ENCODE measurements at regions not wholly inside any gene's neighbourhood (a gene's known extent, or its start where the extent isn't known, plus 50 kb on each side); places are given as distances from the start of the nearest gene placed in this dataset.

- Histone ChIP-seq H3K36me3 (no peaks in the 10 kb centered on the region), H3K4me1 (peaks cover 0 to 5% (median 0%) of the 10 kb centered on the region in 12 donors), H3K9me3 (no peaks in the 10 kb centered on the region), H3K27ac (no peak overlapping the region), H3K4me3 (no peak overlapping the region), H3K27me3 (no peaks in the 10 kb centered on the region)
- DNase-seq (no peak), ATAC-seq (no peak)
- 95 to 96% (median 95%) methylated on average over 9 of the region's 9 CpGs for WGBS, 4 donors
- TF ChIP-seq POLR2A (IDR thresholded peaks at IDR 0.05) = no peak
- TF ChIP-seq CTCF (IDR thresholded peaks at IDR 0.05) = no peak
- intact Hi-C loops (cut with DNase I) = no loop called here
Observed at GRCh38 chr4:80133240-80133783, 60.3 kb upstream of the ANTXR2 start.

GRCh38 chr4:80129785-80130184, 56.8 kb upstream of the ANTXR2 start:
- H3K4me1 ChIP-seq = peaks cover 0 to 25% (median 0%) of the 10 kb centered on the region in 12 donors
- H3K9me3 ChIP-seq = no peaks in the 10 kb centered on the region
- H3K36me3 ChIP-seq = no peaks in the 10 kb centered on the region
- ATAC-seq = no peak
- TF ChIP-seq CTCF (IDR thresholded peaks at IDR 0.05) = no peak
- no peak for TF ChIP-seq POLR2A (IDR thresholded peaks at IDR 0.05)
- intact Hi-C loops (cut with DNase I) = no loop called here
- H3K27me3 ChIP-seq = no peaks in the 10 kb centered on the region
- H3K27ac ChIP-seq = no peak overlapping the region
- no peak overlapping the region for H3K4me3 ChIP-seq
- DNase-seq = no peak

GRCh38 chr4:80128941-80129340, 55.9 kb upstream of the ANTXR2 start:
- Histone ChIP-seq H3K4me3 (no peak overlapping the region), H3K9me3 (no peaks in the 10 kb centered on the region), H3K36me3 (no peaks in the 10 kb centered on the region), H3K4me1 (peaks cover 0 to 25% (median 0%) of the 10 kb centered on the region in 12 donors), H3K27me3 (no peaks in the 10 kb centered on the region), H3K27ac (no peak overlapping the region)
- TF ChIP-seq POLR2A (IDR thresholded peaks at IDR 0.05) (no peak), CTCF (IDR thresholded peaks at IDR 0.05) (no peak)
- ATAC-seq (no peak), DNase-seq (no peak)
- intact Hi-C loops (cut with DNase I) = no loop called here

- TF ChIP-seq CTCF (IDR thresholded peaks at IDR 0.05) (no peak), POLR2A (IDR thresholded peaks at IDR 0.05) (no peak)
- ATAC-seq (no peak), DNase-seq (no peak)
- intact Hi-C loops (cut with DNase I) = no loop called here
- Histone ChIP-seq H3K4me3 (no peak overlapping the region), H3K36me3 (no peaks in the 10 kb centered on the region), H3K27ac (no peak overlapping the region), H3K4me1 (peaks cover 0 to 25% (median 0%) of the 10 kb centered on the region in 12 donors), H3K9me3 (no peaks in the 10 kb centered on the region), H3K27me3 (no peaks in the 10 kb centered on the region)
- 91 to 93% (median 93%) methylated on average over 3 of the region's 3 CpGs for WGBS, 4 donors
Observed at GRCh38 chr4:80127870-80128419, 54.9 kb upstream of the ANTXR2 start.
